H1 (cell line): ENCODE measurements at regions not wholly inside any gene's neighbourhood (a gene's known extent, or its start where the extent isn't known, plus 50 kb on each side); places are given as distances from the start of the nearest gene placed in this dataset.

Experiments used
- CTCF ChIA-PET: fragments of 300-600 bp; sonication (Branson Sonifier 250); formaldehyde crosslinking; loops from one replicate; lab custom pipeline; 2021; ENCODE audit not compliant: partially characterized antibody; lab: Charles Lee
- POLR2A ChIA-PET: fragments of 300-600 bp; sonication (Branson Sonifier 250); formaldehyde crosslinking; loops from one replicate; lab custom pipeline; 2021; ENCODE audit warnings: inconsistent platforms; ENCODE audit not compliant: partially characterized antibody; lab: Charles Lee
- DNase-seq, 2 experiments: peaks; one replicate each; pipeline versions ENCODE4 v3.0.0 to v3.0.0-alpha.2; 2010 to 2022; ENCODE audit warnings: low spot score in 2 of 2, low read depth in 1 of 2, mixed read lengths in 1 of 2
- FAIRE-seq: peaks from 2 replicates; lab custom pipeline; 2011; peaks lifted over from hg19 to GRCh38; lab: Jason Lieb, UNC
- H2AFZ ChIP-seq: 2 replicates; pipeline ENCODE4 v1.8.1; 2012; ENCODE audit warnings: low read length, inconsistent platforms
- H2AK5ac ChIP-seq: 2 replicates; pipeline ENCODE4 v1.6.1; 2013; ENCODE audit warnings: low read depth, low read length
- H2BK120ac ChIP-seq: replicated peaks from 2 replicates; pipeline ENCODE3; 2013; ENCODE audit warnings: low read depth, low read length, inconsistent platforms
- H2BK12ac ChIP-seq: 2 replicates; pipeline ENCODE4 v1.6.1; 2013; ENCODE audit warnings: low read depth, low read length
- H2BK15ac ChIP-seq: 2 replicates; pipeline ENCODE4 v1.6.1; 2013; ENCODE audit warnings: low read length
- H2BK20ac ChIP-seq: 2 replicates; pipeline ENCODE4 v1.6.1; 2013; ENCODE audit warnings: low read length
- H2BK5ac ChIP-seq: 2 replicates; pipeline ENCODE4 v1.6.1; 2013; ENCODE audit warnings: low read depth, low read length
- H3K14ac ChIP-seq: 2 replicates; pipeline ENCODE4 v1.6.1; 2013; ENCODE audit warnings: inconsistent platforms; ENCODE audit not compliant: insufficient read length
- H3K18ac ChIP-seq: 2 replicates; pipeline ENCODE4 v1.6.1; 2013; ENCODE audit warnings: low read length; ENCODE audit errors: extremely low read depth
- H3K23ac ChIP-seq: 2 replicates; pipeline ENCODE4 v1.6.1; 2013; ENCODE audit warnings: inconsistent platforms; ENCODE audit not compliant: insufficient read length
- H3K23me2 ChIP-seq: 2 replicates; pipeline ENCODE4 v1.6.1; 2013; ENCODE audit warnings: low read depth, low read length
- H3K27ac ChIP-seq: 2 replicates; pipeline ENCODE4 v1.6.1; 2011; ENCODE audit warnings: low read depth, low read length, inconsistent platforms
- H3K27me3 ChIP-seq, 4 experiments: replicated peaks in 1 of 4; 1 replicate in 1 of 4; 2 replicates in 3 of 4; pipeline versions ENCODE4 v1.6.1 to v1.8.1; 2011 to 2013; ENCODE audit warnings: low read length in 3 of 4, mild to moderate bottlenecking in 3 of 4, inconsistent platforms in 2 of 4, mixed read lengths in 2 of 4, moderate library complexity in 1 of 4; ENCODE audit not compliant: control insufficient read depth in 3 of 4, insufficient read depth in 3 of 4; ENCODE audit errors: extremely low read depth in 1 of 4
- H3K36me3 ChIP-seq, 4 experiments: 2 replicates each; pipeline versions ENCODE4 v1.6.1 to v1.8.1; 2011 to 2013; ENCODE audit warnings: mild to moderate bottlenecking in 4 of 4, low read length in 3 of 4, moderate library complexity in 2 of 4, control low read depth in 1 of 4, inconsistent platforms in 1 of 4; ENCODE audit not compliant: insufficient read depth in 4 of 4, control insufficient read depth in 2 of 4
- H3K4ac ChIP-seq: replicated peaks from 2 replicates; pipeline ENCODE3; 2013; ENCODE audit warnings: low read length, low read depth, mixed read lengths, inconsistent platforms; ENCODE audit not compliant: insufficient read length
- H3K4me1 ChIP-seq, 4 experiments: replicated peaks in 1 of 4; 1 replicate in 1 of 4; 2 replicates in 3 of 4; pipeline versions ENCODE4 v1.6.1 to v1.8.1; 2011 to 2013; ENCODE audit warnings: low read length in 3 of 4, inconsistent platforms in 2 of 4, mixed read lengths in 1 of 4; ENCODE audit not compliant: insufficient read depth in 4 of 4, control insufficient read depth in 3 of 4
- H3K4me2 ChIP-seq, 2 experiments: 2 replicates each; pipeline versions ENCODE4 v1.6.1 to v1.8.1; 2011 to 2013; ENCODE audit warnings: low read depth in 2 of 2, low read length in 2 of 2, control low read depth in 1 of 2, inconsistent platforms in 1 of 2, mild to moderate bottlenecking in 1 of 2; ENCODE audit not compliant: insufficient read depth in 1 of 2
- H3K4me3 ChIP-seq, 4 experiments: fragments of 200-600, 300-600 bp in 1 of 4; sonication (generic), shearing (Covaris generic), sonication (Bioruptor Twin) in 1 of 4; 2 replicates each; pipeline versions ENCODE4 v1.5.1 to v1.8.1; 2011 to 2016; ENCODE audit warnings: low read length in 4 of 4, low read depth in 3 of 4, control low read depth in 2 of 4, inconsistent platforms in 2 of 4, mild to moderate bottlenecking in 2 of 4, mixed read lengths in 1 of 4, moderate library complexity in 1 of 4; ENCODE audit not compliant: insufficient read depth in 2 of 4; ENCODE audit errors: extremely low read depth in 1 of 4
- H3K56ac ChIP-seq: replicated peaks from 2 replicates; pipeline ENCODE3; 2013; ENCODE audit warnings: low read depth, mild to moderate bottlenecking, mixed read lengths, low read length, inconsistent platforms; ENCODE audit not compliant: insufficient read length
- H3K79me1 ChIP-seq: 2 replicates; pipeline ENCODE4 v1.6.1; 2013; ENCODE audit warnings: low read depth, low read length, control low read depth
- H3K79me2 ChIP-seq, 2 experiments: 2 replicates each; pipeline versions ENCODE4 v1.6.1 to v1.8.1; 2012 to 2013; ENCODE audit warnings: low read length in 2 of 2, mild to moderate bottlenecking in 2 of 2, inconsistent platforms in 1 of 2; ENCODE audit not compliant: insufficient read depth in 2 of 2, control insufficient read depth in 1 of 2
- H3K9ac ChIP-seq, 4 experiments: replicated peaks in 1 of 4; 1 replicate in 1 of 4; 2 replicates in 3 of 4; pipeline versions ENCODE4 v1.6.1 to v1.8.1; 2011 to 2013; ENCODE audit warnings: low read depth in 3 of 4, low read length in 3 of 4, control low read depth in 2 of 4, mild to moderate bottlenecking in 2 of 4, moderate library complexity in 2 of 4, inconsistent platforms in 1 of 4; ENCODE audit errors: extremely low read depth in 1 of 4
- H3K9me3 ChIP-seq, 2 experiments: 2 replicates each; pipeline versions ENCODE4 v1.6.1 to v1.8.1; 2012 to 2013; ENCODE audit warnings: mild to moderate bottlenecking in 2 of 2, moderate library complexity in 2 of 2, control low read depth in 1 of 2, inconsistent platforms in 1 of 2, low read depth in 1 of 2, low read length in 1 of 2, mixed read lengths in 1 of 2; ENCODE audit not compliant: insufficient read depth in 2 of 2
- H4K20me1 ChIP-seq, 2 experiments: replicated peaks in 1 of 2; 2 replicates each; pipeline versions ENCODE3 to v1.8.1; 2011 to 2013; ENCODE audit warnings: inconsistent platforms in 2 of 2, low read length in 2 of 2, mild to moderate bottlenecking in 1 of 2; ENCODE audit not compliant: insufficient read depth in 2 of 2, control insufficient read depth in 1 of 2
- H4K5ac ChIP-seq: 2 replicates; pipeline ENCODE4 v1.6.1; 2013; ENCODE audit warnings: low read length, low read depth, mixed read lengths, inconsistent platforms; ENCODE audit not compliant: insufficient read length
- H4K8ac ChIP-seq: 2 replicates; pipeline ENCODE4 v1.8.0; 2013; ENCODE audit warnings: mild to moderate bottlenecking, moderate library complexity, low read length, inconsistent platforms; ENCODE audit not compliant: insufficient read depth; ENCODE audit errors: extremely low read depth
- H4K91ac ChIP-seq: replicated peaks from 2 replicates; pipeline ENCODE3; 2013; ENCODE audit warnings: low read length, mixed read lengths, inconsistent platforms; ENCODE audit not compliant: insufficient read length
- ASH2L ChIP-seq: fragments of 200-600, 300-600 bp; sonication (generic); IDR thresholded peaks from one replicate; pipeline ENCODE4 v1.7.1; 2017; ENCODE audit warnings: low read length
- CBX5 ChIP-seq: fragments of 300-800, 300-1000 bp; sonication (generic); IDR thresholded peaks from 2 replicates; pipeline ENCODE4 v1.7.1; 2016; ENCODE audit warnings: antibody characterized with exemption, low read length, low read depth
- CEBPB ChIP-seq: IDR thresholded peaks from 2 replicates; pipeline ENCODE4 v1.6.1; 2012; ENCODE audit warnings: low read depth, low read length
- CHD1 ChIP-seq: IDR thresholded peaks from 2 replicates; pipeline ENCODE4 v1.6.1; 2012; ENCODE audit warnings: low read depth, low read length, improper control_type of control experiment
- GTF2F1 ChIP-seq: IDR thresholded peaks from 2 replicates; pipeline ENCODE4 v1.6.1; 2012; ENCODE audit warnings: low read depth, low read length, improper control_type of control experiment, borderline replicate concordance
- NANOG ChIP-seq: IDR thresholded peaks from 2 replicates; pipeline ENCODE4 v1.6.1; 2011; ENCODE audit warnings: low read length, low read depth, mild to moderate bottlenecking, inconsistent platforms; ENCODE audit not compliant: insufficient read depth, poor library complexity, severe bottlenecking
- POLR2AphosphoS5 ChIP-seq: IDR thresholded peaks from 2 replicates; pipeline ENCODE4 v1.6.1; 2011; ENCODE audit warnings: low read depth, low read length
- POU5F1 ChIP-seq: IDR thresholded peaks from 2 replicates; pipeline ENCODE4 v1.6.1; 2011; ENCODE audit warnings: low read depth, mild to moderate bottlenecking, low read length, moderate library complexity
- RFX5 ChIP-seq: IDR thresholded peaks from 2 replicates; pipeline ENCODE4 v1.6.1; 2011; ENCODE audit warnings: low read depth, low read length, improper control_type of control experiment, borderline replicate concordance
- RNF2 ChIP-seq: fragments of 200-900, 300-1000 bp; sonication (generic); IDR thresholded peaks from 2 replicates; pipeline ENCODE4 v1.7.1; 2016; ENCODE audit warnings: borderline replicate concordance, low read depth, mild to moderate bottlenecking, antibody characterized with exemption, low read length; ENCODE audit not compliant: poor library complexity, severe bottlenecking; ENCODE audit errors: missing control alignments
- RXRA ChIP-seq: IDR thresholded peaks from 2 replicates; pipeline ENCODE4 v1.6.1; 2011; ENCODE audit warnings: low read depth, mild to moderate bottlenecking, low read length, moderate library complexity; ENCODE audit not compliant: insufficient read depth
- SP1 ChIP-seq: IDR thresholded peaks from 2 replicates; pipeline ENCODE4 v1.6.1; 2011; ENCODE audit warnings: low read depth, low read length
- TAF1 ChIP-seq: IDR thresholded peaks from 2 replicates; pipeline ENCODE4 v1.6.1; 2011; ENCODE audit warnings: mild to moderate bottlenecking, low read depth, low read length
- TCF12 ChIP-seq: IDR thresholded peaks from 2 replicates; pipeline ENCODE4 v1.6.1; 2011; ENCODE audit warnings: low read depth, mild to moderate bottlenecking, low read length
- ZNF274 ChIP-seq: IDR thresholded peaks from 2 replicates; pipeline ENCODE4 v1.7.0; 2012; ENCODE audit warnings: low read length, borderline replicate concordance; ENCODE audit errors: extremely low read depth
- TF ChIP-seq, protein P1 (sequence below): IDR thresholded peaks from 2 replicates; pipeline ENCODE4 v1.6.1; 2011; ENCODE audit warnings: low read length, improper control_type of control experiment

DNA sequence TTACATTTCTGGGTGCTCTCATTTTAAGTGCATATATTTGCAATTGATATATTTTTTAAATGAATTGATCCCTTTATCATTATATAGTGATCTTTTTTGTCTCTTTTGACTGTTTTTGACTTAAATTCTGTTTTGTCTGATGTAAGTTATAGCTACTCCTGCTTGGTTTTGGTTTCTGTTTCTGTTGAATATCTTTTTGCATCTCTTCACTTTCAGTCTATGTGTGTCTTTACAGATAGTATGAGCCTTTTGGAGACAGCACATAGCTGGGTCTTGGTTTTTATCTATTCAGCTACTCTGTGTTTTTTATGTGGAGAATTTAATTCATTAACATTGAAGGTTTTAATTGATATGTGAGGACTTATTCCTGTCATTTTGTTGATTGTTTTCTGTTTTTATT lies 311.3 kb downstream of the SPATA31D1 start:
- Histone ChIP-seq H2AFZ (no peak overlapping the region), H4K91ac (no peak overlapping the region), H3K14ac (no peak overlapping the region), H2BK12ac (no peak overlapping the region), H3K4me2 (no peak overlapping the region), H2BK5ac (no peak overlapping the region), H2BK20ac (no peak overlapping the region), H3K27ac (no peak overlapping the region), H3K9me3 (no peaks in the 10 kb centered on the region), H3K56ac (no peak overlapping the region), H4K8ac (no peak overlapping the region), H4K20me1 (no peaks in the 10 kb centered on the region), H3K79me1 (no peaks in the 10 kb centered on the region), H3K23me2 (no peaks in the 10 kb centered on the region), H3K23ac (no peak overlapping the region), H3K9ac (no peak overlapping the region), H3K18ac (no peak overlapping the region), H3K4me3 (no peak overlapping the region), H2AK5ac (no peak overlapping the region), H3K27me3 (no peaks in the 10 kb centered on the region), H3K4me1 (peaks cover 0 to 2% (median 0%) of the 10 kb centered on the region in 4 experiments; a peak in 1 of 7 replicates), H2BK120ac (no peak overlapping the region), H3K4ac (no peak overlapping the region), H3K79me2 (no peaks in the 10 kb centered on the region), H2BK15ac (no peak overlapping the region), H4K5ac (no peak overlapping the region), H3K36me3 (no peaks in the 10 kb centered on the region)
- POLR2A ChIA-PET, result no interaction called here
- CTCF ChIA-PET, result no interaction called here
- DNase-seq (no peak), FAIRE-seq (no peak)
- TF ChIP-seq POU5F1, result no peak
- TF ChIP-seq TAF1, result no peak
- TF ChIP-seq ASH2L, result no peak
- TF ChIP-seq TCF12, result no peak
- no peak for TF ChIP-seq CEBPB
- no peak for TF ChIP-seq GTF2F1
- no peak for TF ChIP-seq NANOG
- no peak for TF ChIP-seq CHD1
- no peak for TF ChIP-seq POLR2AphosphoS5
- TF ChIP-seq RFX5, result no peak
- no peak for TF ChIP-seq RXRA
- TF ChIP-seq SP1, result no peak
- TF ChIP-seq CBX5, result no peak
- TF ChIP-seq RNF2, result no peak
- TF ChIP-seq ZNF274, result no peak
- TF ChIP-seq, protein P1, sequence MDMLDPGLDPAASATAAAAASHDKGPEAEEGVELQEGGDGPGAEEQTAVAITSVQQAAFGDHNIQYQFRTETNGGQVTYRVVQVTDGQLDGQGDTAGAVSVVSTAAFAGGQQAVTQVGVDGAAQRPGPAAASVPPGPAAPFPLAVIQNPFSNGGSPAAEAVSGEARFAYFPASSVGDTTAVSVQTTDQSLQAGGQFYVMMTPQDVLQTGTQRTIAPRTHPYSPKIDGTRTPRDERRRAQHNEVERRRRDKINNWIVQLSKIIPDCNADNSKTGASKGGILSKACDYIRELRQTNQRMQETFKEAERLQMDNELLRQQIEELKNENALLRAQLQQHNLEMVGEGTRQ, result no peak
